Testis (tissue), 2 donors: ENCODE measurements at regions not wholly inside any gene's neighbourhood (a gene's known extent, or its start where the extent isn't known, plus 50 kb on each side); places are given as distances from the start of the nearest gene placed in this dataset.

Experiments
- DNase-seq: peaks from one replicate; pipeline ENCODE4 v3.0.0-alpha.2; 2019
- H3K27ac ChIP-seq, 2 donors: fragments of 200-600 bp; sonication (generic); one replicate each; pipeline ENCODE4 v1.5.1; 2019
- H3K27me3 ChIP-seq: fragments of 200-600 bp; sonication (generic); one replicate; pipeline ENCODE4 v1.5.1; 2019
- H3K36me3 ChIP-seq: fragments of 200-600 bp; sonication (generic); one replicate; pipeline ENCODE4 v1.5.1; 2017; ENCODE audit warnings: low read depth; ENCODE audit errors: missing control alignments
- H3K4me1 ChIP-seq: fragments of 200-600 bp; sonication (generic); one replicate; pipeline ENCODE4 v1.5.1; 2019
- H3K4me3 ChIP-seq, 2 donors: fragments of 200-600 bp; sonication (generic); one replicate each; pipeline ENCODE4 v1.5.1; 2017 to 2019
- H3K9me3 ChIP-seq: fragments of 200-600 bp; sonication (generic); one replicate; pipeline ENCODE4 v1.5.1; 2017
- CTCF ChIP-seq, 3 experiments: fragments of 450-650 bp in 2 of 3; fragments of 200-600 bp in 1 of 3; sonication (generic) in 1 of 3; IDR thresholded peaks; one replicate each; pipeline ENCODE4 v1.5.1; 2016 to 2019; ENCODE audit warnings: antibody characterized with exemption in 3 of 3, mild to moderate bottlenecking in 2 of 3, moderate library complexity in 1 of 3
- POLR2A ChIP-seq: fragments of 450-650 bp; IDR thresholded peaks from one replicate; pipeline ENCODE4 v1.6.1; 2017; ENCODE audit warnings: antibody characterized with exemption, mild to moderate bottlenecking, moderate library complexity
- WGBS, 2 donors: methylation state at CpG; one replicate each; pipeline ENCODE4 v1.1.5; 2018; 5-methylcytosine and 5-hydroxymethylcytosine counted together
- intact Hi-C: fragments of 100-400 bp; cut with DNase I; formaldehyde crosslinking; loops from one replicate; pipeline ENCODE4 v1.15.1; 2023; ENCODE audit warnings: low total_unique reads

GRCh38 chr15:47866446-47866845 is 149.1 kb downstream of the SEMA6D start:
- no peaks in the 10 kb centered on the region for H3K4me1 ChIP-seq
- no peak overlapping the region for H3K4me3 ChIP-seq
- intact Hi-C loops: no loop called here
- WGBS, 2 donors: 67 to 95% methylated on average over 1 of the region's 1 CpG
- H3K27me3 ChIP-seq: no peaks in the 10 kb centered on the region
- H3K36me3 ChIP-seq: no peaks in the 10 kb centered on the region
- H3K27ac ChIP-seq: no peak overlapping the region
- H3K9me3 ChIP-seq: no peaks in the 10 kb centered on the region
- no peak for TF ChIP-seq POLR2A
- TF ChIP-seq CTCF (IDR thresholded peaks at IDR 0.05): no peak
- no peak for DNase-seq

GRCh38 chr15:47870300-47870955 is 153.1 kb downstream of the SEMA6D start:
- Histone ChIP-seq H3K36me3 (no peaks in the 10 kb centered on the region), H3K27ac (no peak overlapping the region), H3K4me1 (peaks cover 8% of the 10 kb centered on the region), H3K27me3 (no peaks in the 10 kb centered on the region), H3K9me3 (no peaks in the 10 kb centered on the region), H3K4me3 (no peak overlapping the region)
- 86 to 92% methylated on average over 1 of the region's 1 CpG for WGBS, 2 donors
- no peak for TF ChIP-seq CTCF (IDR thresholded peaks at IDR 0.05)
- no peak for TF ChIP-seq POLR2A
- intact Hi-C loops: no loop called here
- no peak for DNase-seq

- TF ChIP-seq CTCF (IDR thresholded peaks at IDR 0.05): no peak
- TF ChIP-seq POLR2A: no peak
- no peaks in the 10 kb centered on the region for H3K27me3 ChIP-seq
- H3K27ac ChIP-seq: no peak overlapping the region
- intact Hi-C loops: no loop called here
- WGBS, 2 donors: 81 to 83% methylated on average over 2 of the region's 2 CpGs
- H3K4me1 ChIP-seq: peaks cover 8% of the 10 kb centered on the region
- H3K9me3 ChIP-seq: no peaks in the 10 kb centered on the region
- no peak overlapping the region for H3K4me3 ChIP-seq
- no peak for DNase-seq
- no peaks in the 10 kb centered on the region for H3K36me3 ChIP-seq
These were observed 153.8 kb downstream of the SEMA6D start for GRCh38 chr15:47870956-47871625.

- Histone ChIP-seq H3K9me3 (no peaks in the 10 kb centered on the region), H3K27ac (no peak overlapping the region), H3K36me3 (no peaks in the 10 kb centered on the region), H3K27me3 (no peaks in the 10 kb centered on the region), H3K4me3 (no peak overlapping the region), H3K4me1 (peaks cover 8% of the 10 kb centered on the region)
- TF ChIP-seq POLR2A (no peak), CTCF (IDR thresholded peaks at IDR 0.05) (no peak)
- DNase-seq: no peak
- intact Hi-C loops: no loop called here
These were observed 154.9 kb downstream of the SEMA6D start for GRCh38 chr15:47872208-47872607.
